Stimulated activated CD8-positive, alpha-beta memory T cell treated with anti-CD3 and anti-CD28 coated beads, Interleukin-4, amount 100 ng/mL, for 4 hours (primary cell): ENCODE measurements at regions not wholly inside any gene's neighbourhood (a gene's known extent, or its start where the extent isn't known, plus 50 kb on each side); places are given as distances from the start of the nearest gene placed in this dataset.
"Not testable (repeated sequence)": the region's sequence is repeated elsewhere in the genome, so short reads cannot be mapped to it uniquely, and the experiment has no call there.

Experiments used
- DNase-seq, 2 donors: peaks; one replicate each; pipeline ENCODE4 v3.0.0-alpha.2; 2020; ENCODE audit warnings: low read depth in 2 of 2, low spot score in 1 of 2

DNA sequence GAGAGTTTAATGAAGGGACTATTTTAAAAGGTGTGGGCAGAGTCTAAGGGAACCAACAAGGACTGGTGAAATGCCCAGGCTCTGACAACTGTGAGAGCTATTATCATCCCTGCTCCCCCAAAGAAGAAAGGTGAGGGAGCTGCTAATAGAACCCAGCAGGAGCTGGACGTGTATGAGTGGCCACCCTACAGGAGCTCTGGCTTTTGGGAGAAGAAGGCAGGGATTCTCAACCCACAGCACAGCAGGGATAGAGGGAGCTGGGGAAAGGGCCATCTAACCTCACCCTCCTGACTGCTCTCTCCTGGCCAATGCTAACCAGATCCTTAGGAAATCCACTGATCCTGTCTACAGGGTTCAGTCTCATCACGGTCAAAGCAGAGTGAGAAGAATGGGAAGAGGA is 57.1 kb downstream of the GRIN2B start:
- DNase-seq = no peak

DNA sequence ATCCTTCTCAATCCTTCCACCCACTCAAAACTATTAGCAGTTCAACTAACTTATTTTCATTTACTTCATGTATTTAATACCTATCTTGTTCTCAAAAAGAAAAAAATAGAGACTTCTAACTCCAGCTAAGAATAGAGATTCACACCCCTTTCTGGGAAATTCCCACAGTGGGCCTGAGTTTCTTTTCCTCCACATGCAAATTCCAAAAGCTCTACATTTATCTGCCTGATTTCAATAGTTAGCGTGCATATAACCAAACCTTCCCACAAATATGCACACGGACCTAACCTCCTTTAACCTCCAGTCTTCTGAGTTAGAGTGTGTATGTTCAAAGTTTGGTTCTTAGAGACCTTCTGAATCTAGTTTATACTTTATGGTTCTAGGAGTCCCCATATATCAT is 62.5 kb downstream of the GRIN2B start:
- DNase-seq = no peak

GRCh38 chr12:13915096-13915495 is 66.3 kb downstream of the GRIN2B start:
- DNase-seq = no peak

DNA sequence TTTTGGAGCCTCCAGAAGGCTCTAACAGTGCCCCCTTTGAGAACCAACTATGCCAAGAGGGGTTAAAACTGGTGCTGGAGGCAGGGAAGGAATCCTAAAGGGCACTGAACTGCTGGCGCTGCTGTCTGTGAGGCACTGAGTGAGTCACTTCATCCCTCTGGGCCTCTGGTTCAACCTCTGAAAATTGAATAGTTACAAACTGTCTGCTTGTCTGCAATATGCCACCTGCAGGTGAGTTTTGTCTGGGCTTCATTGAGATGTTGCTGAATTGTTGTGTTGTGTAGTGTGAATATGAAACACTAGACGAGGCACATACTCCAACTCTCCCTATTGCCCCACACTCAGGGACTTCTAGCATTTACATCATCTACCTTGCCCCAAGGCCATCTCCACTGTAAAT is 68.0 kb downstream of the GRIN2B start:
- DNase-seq = no peak

DNA sequence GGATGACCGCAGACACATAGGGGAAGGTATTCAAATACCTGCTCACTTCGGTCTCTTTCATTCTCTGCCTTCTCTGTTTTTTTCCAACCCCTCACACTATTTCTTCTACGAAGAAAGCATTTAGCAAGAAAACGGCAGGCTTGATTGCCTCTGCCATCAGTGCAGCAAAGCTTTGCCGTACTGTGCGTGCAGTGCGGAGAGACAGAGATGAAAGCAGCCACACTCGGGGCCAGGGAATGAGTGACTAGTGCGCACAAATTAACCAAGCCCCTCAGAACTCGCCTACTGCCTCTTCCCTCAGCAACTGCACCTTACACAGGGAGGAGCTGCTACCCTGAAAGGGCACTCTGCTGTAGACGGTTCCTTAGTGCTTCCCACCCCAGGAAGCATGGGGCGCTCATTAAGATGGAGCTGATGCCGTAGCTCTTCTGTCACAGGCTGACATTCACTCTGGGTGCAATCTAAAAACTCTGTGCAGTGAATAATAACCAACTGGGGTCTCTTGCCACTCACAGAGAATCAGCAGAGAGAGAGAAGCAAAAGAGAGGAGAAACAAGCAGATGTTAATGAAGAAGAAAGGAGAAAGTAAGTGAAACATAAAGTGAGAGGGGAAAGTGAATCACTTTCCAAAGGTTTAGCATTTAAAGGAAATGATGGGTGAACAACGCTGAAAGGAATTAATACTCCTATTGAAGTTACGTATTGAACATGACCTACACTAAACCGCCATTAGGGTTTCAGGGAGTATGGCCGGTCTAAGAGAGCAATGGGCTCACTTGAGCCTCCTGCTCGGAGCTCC is 69.4 kb downstream of the GRIN2B start:
- no peak for DNase-seq

- DNase-seq = no peak
These were observed 75.6 kb downstream of the GRIN2B start for GRCh38 chr12:13905794-13906193.

DNA sequence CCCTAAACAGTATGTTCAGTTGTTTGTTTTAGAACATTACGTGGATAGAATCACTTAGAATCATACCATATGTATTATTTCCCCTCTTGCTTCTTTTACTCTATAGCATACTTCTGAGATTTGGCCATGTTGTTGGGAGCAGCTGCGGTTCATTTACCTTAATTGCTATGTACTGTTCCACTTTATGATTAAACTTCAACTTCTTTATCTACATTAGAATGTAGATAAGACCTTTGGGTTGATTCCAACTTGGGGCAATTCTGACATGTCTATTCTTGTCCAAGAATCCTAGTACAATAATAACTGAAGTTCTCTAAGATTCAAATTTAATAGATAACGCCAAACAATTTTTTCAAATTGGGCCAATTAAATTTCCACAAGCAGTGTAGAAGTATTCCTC is 80.7 kb downstream of the GRIN2B start:
- no peak for DNase-seq

DNA sequence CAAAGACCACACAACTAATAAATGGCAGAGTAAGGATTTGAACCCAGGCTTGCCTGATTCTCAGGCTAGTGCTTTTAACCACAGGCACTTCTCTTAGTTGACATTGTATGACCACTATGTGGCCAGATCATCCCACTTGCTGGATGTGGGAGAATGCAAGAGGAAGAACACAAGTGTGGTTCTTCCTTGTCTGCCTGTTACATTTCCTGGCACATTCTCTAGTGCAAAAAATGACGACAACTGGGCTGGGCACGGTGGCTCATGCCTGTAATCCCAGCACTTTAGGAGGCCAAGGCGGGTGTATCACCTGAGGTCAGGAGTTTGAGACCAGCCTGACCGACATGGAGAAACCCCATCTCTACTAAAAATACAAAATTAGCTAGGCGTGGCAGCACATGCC is 83.0 kb downstream of the GRIN2B start:
- not testable (repeated sequence) for DNase-seq

DNA sequence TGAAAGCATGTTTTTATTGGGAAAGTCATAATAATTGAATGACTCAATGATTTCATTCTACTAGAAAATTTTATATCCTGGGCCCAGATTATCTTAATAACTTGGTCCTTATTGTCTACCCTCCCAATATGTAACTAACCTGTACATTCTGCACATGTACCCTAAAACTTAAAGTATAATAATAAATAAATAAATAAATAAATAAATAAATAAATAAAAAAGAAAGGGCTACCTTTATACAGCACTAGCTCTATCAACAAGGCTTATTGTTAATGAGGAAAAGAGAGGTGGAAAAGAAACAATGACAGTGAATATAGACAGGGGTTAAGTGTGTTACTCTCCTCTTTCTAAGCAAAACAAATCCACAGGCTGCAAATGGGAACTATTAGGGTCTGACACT is 83.6 kb downstream of the GRIN2B start:
- no peak for DNase-seq

GRCh38 chr12:13896063-13896626 is 85.3 kb downstream of the GRIN2B start:
- DNase-seq = no peak

DNA sequence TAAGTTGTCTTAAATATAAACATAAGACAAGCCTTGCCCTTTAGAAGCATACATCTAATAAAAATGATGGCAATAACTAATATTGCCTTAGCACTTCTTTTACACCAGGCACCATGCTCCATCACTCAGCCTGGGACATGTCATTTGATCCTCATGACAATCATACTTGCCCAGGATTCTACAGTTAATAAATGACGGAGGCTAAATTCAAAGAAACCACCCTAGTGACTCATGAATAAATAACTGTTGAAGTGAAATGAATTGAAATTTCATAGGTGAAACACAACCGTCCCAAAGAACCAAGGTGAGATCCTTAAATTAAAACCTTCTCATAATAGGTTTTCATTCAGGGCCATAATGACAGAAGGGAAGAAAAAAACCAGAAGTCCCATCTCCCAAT is 89.5 kb downstream of the GRIN2B start:
- DNase-seq = no peak

- DNase-seq = no peak
These were observed 90.5 kb downstream of the GRIN2B start for GRCh38 chr12:13890943-13891342.

DNA sequence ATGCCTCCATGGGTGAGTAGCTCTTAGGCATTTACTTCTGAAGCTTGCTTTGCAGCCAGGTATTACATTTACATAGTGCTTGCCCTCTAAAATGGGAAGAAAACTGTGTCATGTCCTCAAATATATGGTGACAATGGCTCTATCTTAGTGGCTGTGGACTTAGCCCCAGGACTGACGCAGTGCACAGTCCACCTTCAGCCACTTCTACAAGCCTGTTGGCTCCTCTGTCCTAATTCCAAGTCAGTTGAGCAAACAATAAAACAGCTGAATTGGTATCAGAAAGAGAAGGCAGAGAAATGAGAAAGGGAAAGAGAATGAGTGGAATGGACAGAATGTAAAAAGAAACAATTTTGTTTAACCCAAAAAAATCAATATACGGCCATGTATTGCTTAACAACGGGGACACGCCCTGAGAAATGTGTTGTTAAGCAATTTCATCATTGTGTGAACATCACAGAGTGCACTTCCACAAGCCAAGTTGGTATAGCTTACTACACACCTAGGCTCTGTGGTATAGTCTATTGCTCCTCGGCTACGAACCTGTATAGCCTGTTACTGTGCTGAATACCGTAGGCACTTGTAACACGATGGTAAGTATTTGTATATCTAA is 93.5 kb downstream of the GRIN2B start:
- no peak for DNase-seq

DNA sequence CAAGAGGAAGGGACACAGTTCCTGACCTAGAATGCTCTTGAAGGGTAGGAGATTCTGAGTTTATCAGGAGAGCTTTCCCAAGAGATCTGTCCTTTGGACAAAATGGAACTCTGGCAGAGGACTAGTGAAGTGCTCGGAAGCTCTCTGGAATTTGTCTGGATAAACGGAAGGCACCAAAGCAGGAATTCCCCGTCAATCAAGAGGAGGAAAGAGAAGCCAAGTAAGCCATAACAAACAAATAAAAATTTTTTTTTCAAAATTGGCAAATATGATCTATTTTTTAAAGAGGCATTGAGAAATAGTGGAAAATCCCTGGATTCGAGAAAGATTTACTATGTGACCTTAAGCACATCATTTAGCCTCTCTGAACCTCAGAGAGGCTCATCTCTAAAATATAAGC is 99.2 kb downstream of the GRIN2B start:
- DNase-seq = no peak

DNA sequence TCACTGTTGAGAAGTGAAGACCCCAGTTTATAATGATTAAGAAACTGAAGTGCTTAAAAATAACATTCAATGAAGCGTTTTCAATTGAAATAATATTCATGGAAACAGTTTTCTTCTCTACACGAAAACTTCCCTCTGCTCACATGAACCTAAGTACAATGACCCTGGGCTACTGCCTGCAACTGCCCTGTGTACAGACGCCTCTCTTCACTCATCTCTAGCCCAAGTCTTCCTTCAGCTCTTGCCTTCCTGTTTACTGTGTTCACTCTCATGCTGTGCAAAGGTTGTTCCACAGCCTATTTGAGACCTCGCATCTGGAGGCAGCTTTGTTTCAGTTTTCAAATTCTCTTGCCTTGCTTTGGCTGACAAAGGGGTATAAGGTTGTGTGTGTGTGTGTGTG is 100.8 kb downstream of the GRIN2B start:
- no peak for DNase-seq

- DNase-seq = no peak
These were observed 105.7 kb downstream of the GRIN2B start for GRCh38 chr12:13875744-13876143.

- no peak for DNase-seq
These were observed 111.1 kb downstream of the GRIN2B start for GRCh38 chr12:13870255-13870654.

DNA sequence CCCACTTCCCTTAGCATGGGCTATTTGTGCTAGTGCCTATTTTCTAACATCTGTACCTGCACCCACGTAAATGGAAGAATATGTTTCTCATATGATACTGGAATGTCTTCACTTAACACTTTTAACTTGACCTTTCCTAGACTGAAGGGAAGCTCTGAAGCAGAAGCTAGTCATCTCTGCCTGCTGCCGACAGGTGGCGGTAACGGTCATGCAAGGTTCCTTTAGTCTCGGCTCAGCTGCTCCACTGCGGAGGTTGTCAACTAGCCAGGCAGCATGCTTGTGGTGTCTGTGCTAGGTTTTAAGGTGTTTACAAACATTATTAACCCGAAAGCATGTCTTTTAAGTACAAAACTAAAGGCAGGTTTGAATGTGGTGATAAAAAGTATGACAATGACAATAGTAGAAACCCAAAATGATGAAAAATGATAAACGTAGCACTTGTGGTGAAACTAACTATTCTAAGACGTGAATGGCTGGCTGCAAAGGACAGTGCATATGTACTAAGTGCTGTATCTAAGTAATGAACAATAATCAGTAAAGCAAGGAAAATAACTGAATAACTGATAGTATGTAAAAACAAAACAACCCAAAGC is 117.2 kb downstream of the GRIN2B start:
- peak in 1 of 2 donors; percentile 15 for DNase-seq

DNA sequence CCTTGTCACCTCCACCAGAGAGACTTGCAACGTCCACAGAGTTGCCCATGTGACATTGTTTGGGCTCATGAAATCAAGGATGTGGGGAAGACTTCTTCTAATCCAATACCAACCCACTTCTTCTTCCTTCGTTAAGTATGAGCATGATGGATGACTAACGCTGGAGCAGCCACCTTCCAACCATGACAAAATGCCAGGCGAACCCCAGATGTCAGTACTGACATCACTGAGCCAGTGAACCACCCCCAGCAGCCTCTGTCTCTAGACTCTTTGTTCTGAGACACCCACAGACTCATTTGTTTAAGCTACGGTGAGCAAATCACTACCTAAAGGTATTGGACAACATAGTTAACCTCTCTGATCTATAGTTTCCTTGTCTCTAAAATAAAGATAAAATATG is 123.7 kb downstream of the GRIN2B start:
- no peak for DNase-seq

- DNase-seq = no peak
These were observed 127.9 kb downstream of the GRIN2B start for GRCh38 chr12:13853471-13853870.

- no peak for DNase-seq
These were observed 129.6 kb downstream of the GRIN2B start for GRCh38 chr12:13851828-13852227.

DNA sequence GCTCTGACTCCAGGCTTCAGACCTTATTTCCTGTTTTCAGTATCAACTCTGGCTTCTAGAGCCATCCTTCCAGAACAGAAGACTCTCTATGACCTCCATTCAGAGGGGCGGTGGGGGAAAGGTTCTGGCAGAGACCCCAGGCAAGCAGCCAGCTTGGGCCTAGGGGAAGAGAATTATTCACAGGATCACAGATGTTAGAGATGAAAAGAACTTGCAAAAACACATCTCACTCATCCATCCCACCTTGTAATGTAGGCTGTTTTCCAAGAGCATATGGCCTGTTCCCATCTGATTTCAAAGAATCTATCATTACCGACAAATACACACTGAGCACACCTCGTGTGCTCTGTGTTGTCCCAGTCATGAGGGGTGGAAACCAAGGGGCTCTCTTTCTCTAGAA is 131.9 kb downstream of the GRIN2B start:
- no peak for DNase-seq
